ENCODE measurements at regions not wholly inside any gene's neighbourhood (a gene's known extent, or its start where the extent isn't known, plus 50 kb on each side); places are given as distances from the start of the nearest gene placed in this dataset.

GRCh38 chr12:123077298-123078119, 73.4 kb downstream of the PITPNM2 start:
- Histone ChIP-seq H2BK15ac (ENCODE audit: low read length) (no peak overlapping the region), H2BK5ac (ENCODE audit: low read depth, low read length) (0 out of 2 replicates have a peak overlapping the region, but pooled peaks have one; percentile 44), H4K8ac (ENCODE audit: extremely low read depth, insufficient read depth, low read length) (peak overlapping the region; percentile 31; the same call in 1 of the 2 replicates), H3K14ac (ENCODE audit: insufficient read length) (no peak overlapping the region), H3K36me3 (ENCODE audit: control insufficient read depth in 2 of 4, insufficient read depth in 4 of 4, low read length in 3 of 4) (no peaks in the 10 kb centered on the region), H3K27ac (ENCODE audit: low read depth, low read length) (no peak overlapping the region), H3K56ac (replicated peaks; ENCODE audit: insufficient read length, low read depth, low read length) (no peak overlapping the region), H3K27me3 (replicated peaks in 1 of 4; ENCODE audit: control insufficient read depth in 3 of 4, extremely low read depth in 1 of 4, insufficient read depth in 3 of 4, low read length in 3 of 4) (peaks cover 0 to 3% (median 0%) of the 10 kb centered on the region in 4 experiments; a peak in 1 of 7 replicates), H3K4me1 (replicated peaks in 1 of 4; ENCODE audit: control insufficient read depth in 3 of 4, insufficient read depth in 4 of 4, low read length in 3 of 4) (peaks cover 0 to 7% (median 3%) of the 10 kb centered on the region in 4 experiments; a peak in 5 of 7 replicates), H3K23ac (ENCODE audit: insufficient read length) (no peak overlapping the region), H2BK20ac (ENCODE audit: low read length) (no peak overlapping the region), H2BK120ac (replicated peaks; ENCODE audit: low read depth, low read length) (no peak overlapping the region), H3K79me2 (ENCODE audit: control insufficient read depth in 1 of 2, insufficient read depth in 2 of 2, low read length in 2 of 2) (no peaks in the 10 kb centered on the region), H3K23me2 (ENCODE audit: low read depth, low read length) (0 out of 2 replicates have a peak, but pooled peaks cover 3% of the 10 kb centered on the region), H3K4me3 (ENCODE audit: extremely low read depth in 1 of 4, insufficient read depth in 2 of 4, low read depth in 3 of 4, low read length in 4 of 4) (no peak overlapping the region), H3K4ac (replicated peaks; ENCODE audit: insufficient read length, low read depth, low read length) (no peak overlapping the region), H3K9me3 (ENCODE audit: insufficient read depth in 2 of 2, low read depth in 1 of 2, low read length in 1 of 2) (no peaks in the 10 kb centered on the region), H3K79me1 (ENCODE audit: low read depth, low read length) (no peaks in the 10 kb centered on the region), H4K20me1 (replicated peaks in 1 of 2; ENCODE audit: control insufficient read depth in 1 of 2, insufficient read depth in 2 of 2, low read length in 2 of 2) (peaks cover 0 to 8% of the 10 kb centered on the region in 2 experiments), H2BK12ac (ENCODE audit: low read depth, low read length) (no peak overlapping the region), H2AFZ (ENCODE audit: low read length) (no peak overlapping the region), H4K5ac (ENCODE audit: insufficient read length, low read depth, low read length) (no peak overlapping the region), H3K4me2 (ENCODE audit: insufficient read depth in 1 of 2, low read depth in 2 of 2, low read length in 2 of 2) (no peak overlapping the region), H3K9ac (replicated peaks in 1 of 4; ENCODE audit: extremely low read depth in 1 of 4, low read depth in 3 of 4, low read length in 3 of 4) (no peak overlapping the region), H2AK5ac (ENCODE audit: low read depth, low read length) (no peak overlapping the region), H4K91ac (replicated peaks; ENCODE audit: insufficient read length, low read length) (no peak overlapping the region), H3K18ac (ENCODE audit: extremely low read depth, low read length) (no peak overlapping the region)
- no peak for TF ChIP-seq NRF1 (IDR thresholded peaks at IDR 0.05; ENCODE audit: low read depth, low read length)
- TF ChIP-seq CTCF (IDR thresholded peaks at IDR 0.05; ENCODE audit: control extremely low read depth in 1 of 3, insufficient read depth in 1 of 3, low read depth in 1 of 3, low read length in 3 of 3), result peak in 1 of 3 experiments; percentile 13; a peak in 1 of 4 replicates
- TF ChIP-seq RAD21 (IDR thresholded peaks at IDR 0.05 in 1 of 2, conservative IDR thresholded peaks at IDR 0.05 in 1 of 2; ENCODE audit: low read depth in 2 of 2, low read length in 2 of 2), result peak in 1 of 2 experiments; percentile 14; a peak in 1 of 4 replicates
- FAIRE-seq (no peak), DNase-seq (ENCODE audit: low read depth in 1 of 2, low spot score in 2 of 2) (no peak)
- ChIA-PET POLR2A (ENCODE audit: partially characterized antibody) (interaction anchor here (1.4 kb wide), 1 partner anchor 12 kb away, joined by 5 read pairs; no protein-coding TSS in a partner anchor), CTCF (ENCODE audit: partially characterized antibody) (interaction anchor here (0.9 to 13.8 kb wide), 4 partner anchors 14 to 217 kb away, joined by 3 to 148 read pairs (median 4); no protein-coding TSS in a partner anchor)
- WGBS, 2 experiments (ENCODE audit: extremely low coverage in 1 of 2, insufficient coverage in 1 of 2, insufficient read length in 1 of 2, insufficient replicate concordance in 2 of 2, low coverage in 1 of 2, low lambda C conversion rate in 2 of 2, missing lambda C conversion rate in 1 of 2), result 85% methylated on average over 19 of the region's 22 CpGs; no CpG with 5 or more reads in 1 of the 2 experiments
